B cell (primary cell): ENCODE measurements at regions not wholly inside any gene's neighbourhood (a gene's known extent, or its start where the extent isn't known, plus 50 kb on each side); places are given as distances from the start of the nearest gene placed in this dataset.

ENCODE experiments used
- EZH2 ChIP-seq: IDR thresholded peaks from 2 replicates; pipeline ENCODE4 v1.6.1; 2012; ENCODE audit warnings: borderline replicate concordance, low read depth, mild to moderate bottlenecking, moderate library complexity, low read length; ENCODE audit not compliant: insufficient read depth, poor library complexity, severe bottlenecking
- TF ChIP-seq, protein P1 (sequence below): fragments of 200-600 bp; IDR thresholded peaks from one replicate; pipeline ENCODE4 v1.8.0; 2022; ENCODE audit warnings: antibody characterized with exemption, mild to moderate bottlenecking

DNA sequence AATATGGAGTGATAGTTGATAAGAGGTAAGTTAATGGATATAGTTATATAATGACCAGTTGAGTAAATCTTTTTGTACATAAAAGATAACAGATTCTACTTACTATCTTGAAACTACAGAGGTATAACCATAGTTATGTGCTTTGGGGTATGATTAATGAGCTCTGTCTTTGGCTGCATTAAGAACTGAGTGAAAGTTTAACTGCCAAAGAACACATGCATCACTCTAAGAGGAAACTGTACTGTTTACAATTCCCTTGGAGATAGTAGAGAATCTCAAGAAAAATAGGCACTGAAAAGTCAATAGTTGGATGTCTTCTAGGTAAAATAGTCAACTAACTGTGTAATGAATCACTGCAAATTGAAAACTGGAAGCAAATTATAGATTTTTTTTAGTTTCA, 1129.5 kb downstream of the EPHA7 start:
- TF ChIP-seq, protein P1, sequence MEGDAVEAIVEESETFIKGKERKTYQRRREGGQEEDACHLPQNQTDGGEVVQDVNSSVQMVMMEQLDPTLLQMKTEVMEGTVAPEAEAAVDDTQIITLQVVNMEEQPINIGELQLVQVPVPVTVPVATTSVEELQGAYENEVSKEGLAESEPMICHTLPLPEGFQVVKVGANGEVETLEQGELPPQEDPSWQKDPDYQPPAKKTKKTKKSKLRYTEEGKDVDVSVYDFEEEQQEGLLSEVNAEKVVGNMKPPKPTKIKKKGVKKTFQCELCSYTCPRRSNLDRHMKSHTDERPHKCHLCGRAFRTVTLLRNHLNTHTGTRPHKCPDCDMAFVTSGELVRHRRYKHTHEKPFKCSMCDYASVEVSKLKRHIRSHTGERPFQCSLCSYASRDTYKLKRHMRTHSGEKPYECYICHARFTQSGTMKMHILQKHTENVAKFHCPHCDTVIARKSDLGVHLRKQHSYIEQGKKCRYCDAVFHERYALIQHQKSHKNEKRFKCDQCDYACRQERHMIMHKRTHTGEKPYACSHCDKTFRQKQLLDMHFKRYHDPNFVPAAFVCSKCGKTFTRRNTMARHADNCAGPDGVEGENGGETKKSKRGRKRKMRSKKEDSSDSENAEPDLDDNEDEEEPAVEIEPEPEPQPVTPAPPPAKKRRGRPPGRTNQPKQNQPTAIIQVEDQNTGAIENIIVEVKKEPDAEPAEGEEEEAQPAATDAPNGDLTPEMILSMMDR: no peak
- TF ChIP-seq EZH2: no peak
